Esophagus squamous epithelium (tissue), 5 donors: ENCODE measurements at regions not wholly inside any gene's neighbourhood (a gene's known extent, or its start where the extent isn't known, plus 50 kb on each side); places are given as distances from the start of the nearest gene placed in this dataset.

Experiments used
- DNase-seq: peaks from one replicate; lab custom pipeline; 2025; lab: John Stamatoyannopoulos, UW
- H3K27ac ChIP-seq, 4 donors: fragments of 200-600 bp; sonication (generic); one replicate each; pipeline ENCODE4 v1.5.1; 2016 to 2019; ENCODE audit warnings: mild to moderate bottlenecking in 1 of 4
- H3K27me3 ChIP-seq, 4 donors: fragments of 200-600 bp; sonication (generic); 1 replicate in 3 of 4; 2 replicates in 1 of 4; pipeline versions ENCODE4 v1.5.1 to v1.6.0; 2017 to 2021; ENCODE audit warnings: antibody characterized with exemption in 1 of 4
- H3K36me3 ChIP-seq, 3 donors: fragments of 200-600 bp; sonication (generic); one replicate each; pipeline ENCODE4 v1.5.1; 2016 to 2019
- H3K4me1 ChIP-seq, 3 donors: fragments of 200-600 bp; sonication (generic); one replicate each; pipeline ENCODE4 v1.5.1; 2017 to 2019
- H3K4me3 ChIP-seq, 4 donors: fragments of 200-600 bp; sonication (generic); 1 replicate in 3 of 4; 2 replicates in 1 of 4; pipeline ENCODE4 v1.5.1; 2016 to 2019; ENCODE audit warnings: mild to moderate bottlenecking in 2 of 4, moderate library complexity in 1 of 4
- H3K9me3 ChIP-seq, 3 donors: fragments of 200-600 bp; sonication (generic); one replicate each; pipeline ENCODE4 v1.5.1; 2016 to 2019
- POLR2A ChIP-seq, 4 donors: fragments of 450-650 bp; IDR thresholded peaks; one replicate each; pipeline ENCODE4 v1.6.1; 2017; ENCODE audit warnings: antibody characterized with exemption in 4 of 4, mild to moderate bottlenecking in 4 of 4, moderate library complexity in 3 of 4
- WGBS, 2 donors: methylation state at CpG; one replicate each; pipeline ENCODE4 v1.1.5; 2018; 5-methylcytosine and 5-hydroxymethylcytosine counted together
- intact Hi-C: fragments of 100-400 bp; cut with DNase I; formaldehyde crosslinking; loops from one replicate; pipeline ENCODE4 v1.15.0; 2022
- TF ChIP-seq, protein P1 (sequence below), 6 experiments: fragments of 450-650 bp in 4 of 6; fragments of 200-600 bp in 2 of 6; sonication (generic) in 2 of 6; IDR thresholded peaks; one replicate each; pipeline ENCODE4 v1.5.1; 2016 to 2019; ENCODE audit warnings: antibody characterized with exemption in 6 of 6, mild to moderate bottlenecking in 4 of 6, moderate library complexity in 4 of 6
- donor health status: DM: yes; HTN: yes; CAD: no.

DNA sequence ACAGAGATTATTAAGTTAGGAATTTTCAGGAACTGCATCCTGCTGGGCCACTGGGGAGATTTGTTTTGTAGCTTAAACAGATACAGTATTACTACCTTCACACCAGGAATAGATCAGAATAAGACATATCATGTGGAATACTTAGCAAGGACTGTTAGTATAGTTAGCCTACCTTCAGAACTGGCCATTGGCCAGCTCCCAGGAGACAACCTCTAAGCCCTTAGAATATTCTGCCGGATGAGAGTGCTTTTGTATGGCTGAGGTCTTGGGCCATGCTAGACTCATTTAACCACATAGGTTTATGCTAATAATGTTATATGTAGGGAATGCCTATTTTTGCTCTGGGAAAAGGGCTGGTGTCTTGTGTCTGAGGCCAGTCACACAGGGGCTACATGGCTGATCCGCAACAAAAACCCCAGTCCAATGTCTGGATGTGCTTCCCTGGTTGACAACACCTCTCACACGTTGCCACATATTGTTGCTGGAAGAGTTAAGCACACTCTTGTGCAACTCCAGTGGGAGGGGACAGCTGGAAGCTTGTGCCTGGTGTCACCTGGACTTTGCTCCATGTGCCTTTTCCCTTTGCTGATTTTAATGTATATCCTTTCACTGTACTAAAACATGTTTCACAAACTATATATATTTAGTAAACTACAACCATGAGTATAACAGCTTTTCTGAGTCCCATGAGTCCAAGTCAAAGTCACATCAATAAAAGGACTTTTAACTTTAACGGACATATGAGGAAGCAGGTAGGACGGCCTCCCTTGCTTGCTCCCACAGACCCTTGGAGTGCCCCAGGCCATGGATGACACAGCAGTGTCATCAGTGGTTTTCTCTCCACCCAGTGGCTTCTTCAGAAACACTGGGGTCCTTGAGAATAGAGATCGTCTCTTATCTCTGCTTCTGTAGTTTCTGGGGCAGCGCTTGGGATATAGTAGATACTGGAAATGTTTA, 118.0 kb upstream of the C3orf80 start:
- WGBS, 2 donors, result 61 to 75% methylated on average over 7 of the region's 7 CpGs

DNA sequence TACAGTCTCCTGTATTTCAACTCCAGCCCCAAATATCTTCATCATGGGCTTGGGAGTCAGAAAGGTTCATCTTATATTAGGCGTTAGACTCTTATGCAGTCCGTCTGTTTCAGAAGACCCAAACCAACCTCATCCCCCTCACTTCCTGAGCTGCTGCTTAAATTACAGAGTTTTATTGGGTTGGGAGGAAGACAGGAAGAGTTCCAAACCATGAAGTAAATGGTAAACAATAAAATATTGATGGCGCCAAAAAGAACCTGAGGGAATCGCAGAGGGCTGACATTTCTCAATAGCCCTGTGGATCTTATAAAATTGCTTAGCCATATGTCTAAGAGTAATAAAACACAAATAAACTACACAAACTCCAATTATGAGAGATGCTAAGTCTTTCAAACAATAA, 116.9 kb upstream of the C3orf80 start:
- Histone ChIP-seq H3K36me3 (no peaks in the 10 kb centered on the region), H3K9me3 (no peaks in the 10 kb centered on the region), H3K4me1 (no peaks in the 10 kb centered on the region), H3K4me3 (no peak overlapping the region), H3K27ac (no peak overlapping the region), H3K27me3 (no peaks in the 10 kb centered on the region)
- intact Hi-C loops, result no loop called here
- DNase-seq, result no peak
- 47 to 67% methylated on average over 4 of the region's 4 CpGs for WGBS, 2 donors
- TF ChIP-seq POLR2A (IDR thresholded peaks at IDR 0.05), result no peak
- TF ChIP-seq, protein P1, sequence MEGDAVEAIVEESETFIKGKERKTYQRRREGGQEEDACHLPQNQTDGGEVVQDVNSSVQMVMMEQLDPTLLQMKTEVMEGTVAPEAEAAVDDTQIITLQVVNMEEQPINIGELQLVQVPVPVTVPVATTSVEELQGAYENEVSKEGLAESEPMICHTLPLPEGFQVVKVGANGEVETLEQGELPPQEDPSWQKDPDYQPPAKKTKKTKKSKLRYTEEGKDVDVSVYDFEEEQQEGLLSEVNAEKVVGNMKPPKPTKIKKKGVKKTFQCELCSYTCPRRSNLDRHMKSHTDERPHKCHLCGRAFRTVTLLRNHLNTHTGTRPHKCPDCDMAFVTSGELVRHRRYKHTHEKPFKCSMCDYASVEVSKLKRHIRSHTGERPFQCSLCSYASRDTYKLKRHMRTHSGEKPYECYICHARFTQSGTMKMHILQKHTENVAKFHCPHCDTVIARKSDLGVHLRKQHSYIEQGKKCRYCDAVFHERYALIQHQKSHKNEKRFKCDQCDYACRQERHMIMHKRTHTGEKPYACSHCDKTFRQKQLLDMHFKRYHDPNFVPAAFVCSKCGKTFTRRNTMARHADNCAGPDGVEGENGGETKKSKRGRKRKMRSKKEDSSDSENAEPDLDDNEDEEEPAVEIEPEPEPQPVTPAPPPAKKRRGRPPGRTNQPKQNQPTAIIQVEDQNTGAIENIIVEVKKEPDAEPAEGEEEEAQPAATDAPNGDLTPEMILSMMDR (IDR thresholded peaks at IDR 0.05), result no peak

More for the DNA sequence above, 118.0 kb upstream of the C3orf80 start:
- no peak overlapping the region for H3K27ac ChIP-seq
- TF ChIP-seq, protein P1 (IDR thresholded peaks at IDR 0.05), result no peak
- no peak for TF ChIP-seq POLR2A (IDR thresholded peaks at IDR 0.05)
- no peaks in the 10 kb centered on the region for H3K9me3 ChIP-seq
- no peak overlapping the region for H3K4me3 ChIP-seq
- H3K36me3 ChIP-seq, result no peaks in the 10 kb centered on the region
- no peak for DNase-seq
- intact Hi-C loops, result no loop called here
- H3K27me3 ChIP-seq, result no peaks in the 10 kb centered on the region
- H3K4me1 ChIP-seq, result no peaks in the 10 kb centered on the region

DNA sequence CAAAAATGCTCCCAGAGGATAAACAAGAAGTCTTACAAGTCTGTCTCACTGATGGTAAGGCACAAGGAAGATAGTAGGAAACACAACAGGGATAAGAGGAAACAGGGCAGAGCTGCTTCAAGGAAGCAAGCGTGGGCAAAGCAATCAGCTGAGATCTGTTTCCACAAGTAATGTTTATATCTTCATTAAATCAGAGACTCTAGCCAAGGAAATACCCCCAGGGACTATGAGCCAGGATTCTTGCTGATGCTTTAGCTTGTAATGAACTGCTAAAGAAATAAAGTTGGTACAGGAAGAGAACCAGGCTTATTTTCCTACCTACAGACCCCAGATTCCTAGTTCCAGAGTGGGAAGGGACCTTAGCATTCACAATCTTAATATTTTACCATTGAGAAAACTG, 112.7 kb upstream of the C3orf80 start:
- Histone ChIP-seq H3K4me1 (no peaks in the 10 kb centered on the region), H3K36me3 (no peaks in the 10 kb centered on the region), H3K27me3 (no peaks in the 10 kb centered on the region), H3K9me3 (no peaks in the 10 kb centered on the region), H3K27ac (no peak overlapping the region), H3K4me3 (no peak overlapping the region)
- intact Hi-C loops, result no loop called here
- DNase-seq, result no peak
- 14 to 22% methylated on average over 1 of the region's 1 CpG for WGBS, 2 donors
- TF ChIP-seq POLR2A (IDR thresholded peaks at IDR 0.05), result no peak
- TF ChIP-seq, protein P1 (IDR thresholded peaks at IDR 0.05), result no peak

DNA sequence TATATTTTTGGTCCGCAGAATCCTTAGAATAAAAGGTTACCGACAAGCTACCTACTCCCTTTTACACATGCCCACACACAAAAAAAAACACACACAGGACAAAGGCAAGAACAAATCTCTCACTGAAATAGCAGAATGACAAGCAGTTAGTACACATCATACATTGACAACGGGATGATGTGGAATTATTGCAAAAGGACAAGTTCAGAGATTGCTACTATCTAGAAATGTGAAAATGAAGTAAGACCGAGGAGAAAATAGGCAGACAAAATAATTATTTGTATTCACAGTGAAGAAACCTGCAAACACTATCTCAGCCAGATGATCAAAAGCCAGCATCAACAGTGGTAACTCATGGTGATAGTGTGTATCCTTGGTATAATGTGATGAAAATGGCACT, 112.2 kb upstream of the C3orf80 start:
- Histone ChIP-seq H3K27ac (no peak overlapping the region), H3K4me3 (no peak overlapping the region), H3K27me3 (no peaks in the 10 kb centered on the region), H3K4me1 (no peaks in the 10 kb centered on the region), H3K9me3 (no peaks in the 10 kb centered on the region), H3K36me3 (no peaks in the 10 kb centered on the region)
- intact Hi-C loops, result no loop called here
- no peak for DNase-seq
- TF ChIP-seq POLR2A (IDR thresholded peaks at IDR 0.05), result no peak
- TF ChIP-seq, protein P1 (IDR thresholded peaks at IDR 0.05), result no peak
- WGBS, 2 donors, result 76 to 83% methylated on average over 4 of the region's 4 CpGs

DNA sequence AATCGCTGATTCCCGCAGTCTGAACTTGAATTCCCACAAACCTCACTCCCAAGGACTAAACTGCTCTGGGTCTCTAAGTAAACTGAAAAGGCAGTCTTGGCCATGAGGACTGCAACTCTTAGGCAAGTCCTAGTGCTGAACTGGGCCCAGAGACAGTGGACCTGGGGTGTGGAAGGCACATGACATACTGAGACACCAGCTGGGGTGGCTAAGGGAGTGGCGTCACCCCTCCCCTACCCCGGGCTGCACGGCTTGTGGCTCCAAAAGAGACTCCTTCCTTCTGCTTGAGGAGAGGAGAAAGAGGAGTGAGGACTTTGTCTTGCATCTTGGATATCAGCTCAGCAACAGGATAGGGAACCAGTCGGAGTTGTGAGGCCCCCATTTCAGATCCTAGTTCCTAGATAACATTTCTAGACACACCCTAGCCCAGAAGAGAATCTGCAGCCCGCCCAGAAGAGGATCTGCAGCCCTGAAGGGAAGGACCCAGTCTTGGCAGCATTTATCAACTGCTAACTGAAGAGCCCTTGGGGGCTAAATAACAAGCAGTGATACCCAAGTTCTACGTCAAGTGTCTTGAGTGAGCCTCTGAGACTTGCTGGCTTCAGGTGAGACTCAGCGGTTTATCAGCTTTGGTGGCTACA, 110.7 kb upstream of the C3orf80 start:
- Histone ChIP-seq H3K27ac (no peak overlapping the region), H3K4me3 (no peak overlapping the region), H3K36me3 (no peaks in the 10 kb centered on the region), H3K9me3 (no peaks in the 10 kb centered on the region), H3K4me1 (no peaks in the 10 kb centered on the region), H3K27me3 (no peaks in the 10 kb centered on the region)
- WGBS, 2 donors, result 81% methylated on average over 6 to 9 of the region's 9 CpGs
- intact Hi-C loops, result no loop called here
- TF ChIP-seq, protein P1 (IDR thresholded peaks at IDR 0.05), result no peak
- TF ChIP-seq POLR2A (IDR thresholded peaks at IDR 0.05), result no peak
- no peak for DNase-seq
